Natural killer cell (primary cell): ENCODE measurements at regions not wholly inside any gene's neighbourhood (a gene's known extent, or its start where the extent isn't known, plus 50 kb on each side); places are given as distances from the start of the nearest gene placed in this dataset.

Experiments
- ATAC-seq, 3 donors: fragments of 150-1000 bp in 2 of 3; fragments of 200-7000 bp in 1 of 3; cut with Tn5 transposase; 1 replicate in 1 of 3; 2 replicates in 2 of 3; pipeline ENCODE4 v1.10.0; 2021; ENCODE audit warnings: mild to moderate bottlenecking in 2 of 3, moderate library complexity in 2 of 3
- DNase-seq, 2 donors: peaks; one replicate each; pipeline versions ENCODE4 v3.0.0 to v3.0.0-alpha.2; 2013 to 2021; ENCODE audit warnings: mixed read lengths in 1 of 2
- H3K27ac ChIP-seq: one replicate; pipeline ENCODE4 v1.5.1; 2013; ENCODE audit warnings: mild to moderate bottlenecking, low read length
- H3K27me3 ChIP-seq: one replicate; pipeline ENCODE4 v1.6.1; 2013; ENCODE audit warnings: low read length; ENCODE audit not compliant: control insufficient read depth, insufficient read depth
- H3K36me3 ChIP-seq: one replicate; pipeline ENCODE4 v1.6.1; 2013; ENCODE audit warnings: low read length; ENCODE audit not compliant: control insufficient read depth, insufficient read depth
- H3K4me1 ChIP-seq: one replicate; pipeline ENCODE4 v1.6.1; 2013; ENCODE audit warnings: low read length; ENCODE audit not compliant: control insufficient read depth, insufficient read depth
- H3K4me3 ChIP-seq: one replicate; pipeline ENCODE4 v1.5.1; 2013; ENCODE audit warnings: low read length
- H3K9me3 ChIP-seq: one replicate; pipeline ENCODE4 v1.6.1; 2013; ENCODE audit warnings: low read length; ENCODE audit not compliant: control insufficient read depth, insufficient read depth
- H3K27ac Mint-ChIP-seq, 2 donors: one replicate each; pipeline ENCODE4 v1.8.0; 2022; ENCODE audit warnings: mild to moderate bottlenecking in 2 of 2, mixed read lengths in 2 of 2, moderate library complexity in 1 of 2
- H3K27me3 Mint-ChIP-seq, 2 donors: one replicate each; pipeline ENCODE4 v1.8.0; 2022; ENCODE audit warnings: low read depth in 2 of 2, mixed read lengths in 2 of 2
- H3K36me3 Mint-ChIP-seq: one replicate; pipeline ENCODE4 v1.8.0; 2022; ENCODE audit warnings: mixed read lengths
- H3K4me1 Mint-ChIP-seq, 2 donors: one replicate each; pipeline ENCODE4 v1.8.0; 2022; ENCODE audit warnings: mixed read lengths in 2 of 2
- H3K4me3 Mint-ChIP-seq: one replicate; pipeline ENCODE4 v1.8.0; 2022; ENCODE audit warnings: mild to moderate bottlenecking, moderate library complexity, mixed read lengths
- H3K9me3 Mint-ChIP-seq, 2 donors: one replicate each; pipeline ENCODE4 v1.8.0; 2022; ENCODE audit warnings: mixed read lengths in 2 of 2
- CTCF ChIP-seq: fragments of 200-600 bp; IDR thresholded peaks from one replicate; pipeline ENCODE4 v1.8.0; 2022; ENCODE audit warnings: antibody characterized with exemption
- WGBS: methylation state at CpG from one replicate; pipeline ENCODE4 v1.1.7; 2013; ENCODE audit warnings: missing lambda C conversion rate; ENCODE audit not compliant: insufficient coverage; 5-methylcytosine and 5-hydroxymethylcytosine counted together
- intact Hi-C: fragments of 100-400 bp; cut with micrococcal nuclease; formaldehyde crosslinking; loops from one replicate; pipeline ENCODE4 v1.14.2; 2022

GRCh38 chr18:14974576-14974975 is 226.6 kb downstream of the ANKRD30B start:
- Mint-ChIP-seq H3K4me1 (no peaks in the 10 kb centered on the region), H3K4me3 (no peak overlapping the region), H3K9me3 (no peaks in the 10 kb centered on the region)

GRCh38 chr18:14975431-14975830 is 227.5 kb downstream of the ANKRD30B start:
- Mint-ChIP-seq H3K36me3 (no peaks in the 10 kb centered on the region), H3K27ac (no peak overlapping the region), H3K27me3 (no peaks in the 10 kb centered on the region), H3K9me3 (no peaks in the 10 kb centered on the region), H3K4me1 (no peaks in the 10 kb centered on the region), H3K4me3 (no peak overlapping the region)
- intact Hi-C loops: no loop called here
- ATAC-seq (no peak), DNase-seq (no peak)
- Histone ChIP-seq H3K4me3 (no peak overlapping the region), H3K36me3 (no peaks in the 10 kb centered on the region), H3K27ac (no peak overlapping the region), H3K4me1 (no peaks in the 10 kb centered on the region), H3K9me3 (no peaks in the 10 kb centered on the region), H3K27me3 (no peaks in the 10 kb centered on the region)
- WGBS: 78% methylated on average over 9 of the region's 9 CpGs
- TF ChIP-seq CTCF: no peak

More at GRCh38 chr18:14974576-14974975, 226.6 kb downstream of the ANKRD30B start:
- no peak overlapping the region for H3K27ac Mint-ChIP-seq
- Histone ChIP-seq H3K36me3 (no peaks in the 10 kb centered on the region), H3K27ac (no peak overlapping the region), H3K4me3 (no peak overlapping the region), H3K4me1 (no peaks in the 10 kb centered on the region), H3K9me3 (no peaks in the 10 kb centered on the region), H3K27me3 (no peaks in the 10 kb centered on the region)
- H3K36me3 Mint-ChIP-seq: no peaks in the 10 kb centered on the region
- intact Hi-C loops: no loop called here
- WGBS: 49% methylated on average over 3 of the region's 3 CpGs
- no peaks in the 10 kb centered on the region for H3K27me3 Mint-ChIP-seq
- DNase-seq: no peak
- no peak for TF ChIP-seq CTCF
- ATAC-seq: no peak

GRCh38 chr18:14976736-14977430 is 228.9 kb downstream of the ANKRD30B start:
- H3K9me3 Mint-ChIP-seq: no peaks in the 10 kb centered on the region
- no peaks in the 10 kb centered on the region for H3K4me1 Mint-ChIP-seq
- WGBS: 83% methylated on average over 9 of the region's 10 CpGs
- H3K4me3 ChIP-seq: no peak overlapping the region
- H3K27ac Mint-ChIP-seq: no peak overlapping the region
- H3K4me1 ChIP-seq: no peaks in the 10 kb centered on the region
- no peak overlapping the region for H3K27ac ChIP-seq
- H3K9me3 ChIP-seq: no peaks in the 10 kb centered on the region
- H3K36me3 ChIP-seq: no peaks in the 10 kb centered on the region
- H3K4me3 Mint-ChIP-seq: no peak overlapping the region
- DNase-seq (no peak), ATAC-seq (no peak)
- H3K27me3 ChIP-seq: no peaks in the 10 kb centered on the region
- H3K36me3 Mint-ChIP-seq: no peaks in the 10 kb centered on the region
- H3K27me3 Mint-ChIP-seq: no peaks in the 10 kb centered on the region
- intact Hi-C loops: no loop called here
- no peak for TF ChIP-seq CTCF

GRCh38 chr18:14978191-14978590 is 230.2 kb downstream of the ANKRD30B start:
- H3K27me3 ChIP-seq: no peaks in the 10 kb centered on the region
- intact Hi-C loops: no loop called here
- no peaks in the 10 kb centered on the region for H3K4me1 ChIP-seq
- no peak overlapping the region for H3K27ac ChIP-seq
- ATAC-seq: no peak
- TF ChIP-seq CTCF: no peak
- DNase-seq: no peak
- 91% methylated on average over 3 of the region's 3 CpGs for WGBS
- peaks cover 0 to 3% of the 10 kb centered on the region in 2 donors for H3K9me3 Mint-ChIP-seq
- no peaks in the 10 kb centered on the region for H3K9me3 ChIP-seq
- H3K27ac Mint-ChIP-seq: no peak overlapping the region
- no peak overlapping the region for H3K4me3 Mint-ChIP-seq
- no peaks in the 10 kb centered on the region for H3K4me1 Mint-ChIP-seq
- H3K4me3 ChIP-seq: no peak overlapping the region
- no peaks in the 10 kb centered on the region for H3K27me3 Mint-ChIP-seq
- H3K36me3 Mint-ChIP-seq: no peaks in the 10 kb centered on the region
- no peaks in the 10 kb centered on the region for H3K36me3 ChIP-seq
